ENCODE measurements at regions not wholly inside any gene's neighbourhood (a gene's known extent, or its start where the extent isn't known, plus 50 kb on each side); places are given as distances from the start of the nearest gene placed in this dataset.

GRCh38 chr2:145068509-145068908 lies 548.6 kb upstream of the ZEB2 start:
- no peak for DNase-seq (ENCODE audit: low read depth in 2 of 2)

GRCh38 chr2:145067549-145068030 lies 547.7 kb upstream of the ZEB2 start:
- DNase-seq (ENCODE audit: low read depth in 2 of 2): no peak

- no peak for DNase-seq (ENCODE audit: low read depth in 2 of 2)
Observed at GRCh38 chr2:145066856-145067548, 547.1 kb upstream of the ZEB2 start.

GRCh38 chr2:145066151-145066661 lies 546.3 kb upstream of the ZEB2 start:
- no peak for DNase-seq (ENCODE audit: low read depth in 2 of 2)

- no peak for DNase-seq (ENCODE audit: low read depth in 2 of 2)
Observed at GRCh38 chr2:145065342-145065741, 545.4 kb upstream of the ZEB2 start.

- DNase-seq (ENCODE audit: low read depth in 2 of 2): no peak
Observed at GRCh38 chr2:145064511-145064910, 544.6 kb upstream of the ZEB2 start.

- DNase-seq (ENCODE audit: low read depth in 2 of 2): no peak
Observed at GRCh38 chr2:145060876-145061275, 541.0 kb upstream of the ZEB2 start.

- no peak for DNase-seq (ENCODE audit: low read depth in 2 of 2)
Observed at GRCh38 chr2:145059914-145060313, 540.0 kb upstream of the ZEB2 start.

GRCh38 chr2:145059343-145059742 lies 539.4 kb upstream of the ZEB2 start:
- no peak for DNase-seq (ENCODE audit: low read depth in 2 of 2)

- no peak for DNase-seq (ENCODE audit: low read depth in 2 of 2)
Observed at GRCh38 chr2:145058457-145058856, 538.5 kb upstream of the ZEB2 start.

GRCh38 chr2:145055651-145056050 lies 535.7 kb upstream of the ZEB2 start:
- no peak for DNase-seq (ENCODE audit: low read depth in 2 of 2)

- no peak for DNase-seq (ENCODE audit: low read depth in 2 of 2)
Observed at GRCh38 chr2:145050134-145050533, 530.2 kb upstream of the ZEB2 start.

GRCh38 chr2:145049475-145049874 lies 529.6 kb upstream of the ZEB2 start:
- DNase-seq (ENCODE audit: low read depth in 2 of 2): no peak

GRCh38 chr2:145047554-145047953 lies 527.6 kb upstream of the ZEB2 start:
- DNase-seq (ENCODE audit: low read depth in 2 of 2): no peak

- DNase-seq (ENCODE audit: low read depth in 2 of 2): peak; percentile 36 to 43
Observed at GRCh38 chr2:145044491-145044890, 524.6 kb upstream of the ZEB2 start.

GRCh38 chr2:145043399-145043834 lies 523.5 kb upstream of the ZEB2 start:
- no peak for DNase-seq (ENCODE audit: low read depth in 2 of 2)

GRCh38 chr2:145041706-145042105 lies 521.8 kb upstream of the ZEB2 start:
- no peak for DNase-seq (ENCODE audit: low read depth in 2 of 2)

- no peak for DNase-seq (ENCODE audit: low read depth in 2 of 2)
Observed at GRCh38 chr2:145040433-145040832, 520.5 kb upstream of the ZEB2 start.

GRCh38 chr2:145038041-145038525 lies 518.2 kb upstream of the ZEB2 start:
- no peak for DNase-seq (ENCODE audit: low read depth in 2 of 2)

GRCh38 chr2:145036421-145037011 lies 516.6 kb upstream of the ZEB2 start:
- no peak for DNase-seq (ENCODE audit: low read depth in 2 of 2)

GRCh38 chr2:145034511-145034910 lies 514.6 kb upstream of the ZEB2 start:
- DNase-seq (ENCODE audit: low read depth in 2 of 2): no peak

- DNase-seq (ENCODE audit: low read depth in 2 of 2): no peak
Observed at GRCh38 chr2:145033438-145033837, 513.5 kb upstream of the ZEB2 start.

- DNase-seq (ENCODE audit: low read depth in 2 of 2): no peak
Observed at GRCh38 chr2:145032791-145033190, 512.9 kb upstream of the ZEB2 start.
